HG02642 (cell line): ENCODE measurements at regions not wholly inside any gene's neighbourhood (a gene's known extent, or its start where the extent isn't known, plus 50 kb on each side); places are given as distances from the start of the nearest gene placed in this dataset.
A peak's percentile ranks its signal among the peaks of the same experiment; 100 is the strongest.
"Not testable (repeated sequence)": the region's sequence is repeated elsewhere in the genome, so short reads cannot be mapped to it uniquely, and the experiment has no call there.

ENCODE experiments used
- ATAC-seq: cut with Tn5 transposase; IDR thresholded peaks from one replicate; pipeline ENCODE4 v1.9.1; 2021; ENCODE audit warnings: mild to moderate bottlenecking; ENCODE audit not compliant: unreplicated experiment, poor library complexity

GRCh38 chr10:80855348-80855971 lies 317.8 kb downstream of the SH2D4B start:
- ATAC-seq = no peak

DNA sequence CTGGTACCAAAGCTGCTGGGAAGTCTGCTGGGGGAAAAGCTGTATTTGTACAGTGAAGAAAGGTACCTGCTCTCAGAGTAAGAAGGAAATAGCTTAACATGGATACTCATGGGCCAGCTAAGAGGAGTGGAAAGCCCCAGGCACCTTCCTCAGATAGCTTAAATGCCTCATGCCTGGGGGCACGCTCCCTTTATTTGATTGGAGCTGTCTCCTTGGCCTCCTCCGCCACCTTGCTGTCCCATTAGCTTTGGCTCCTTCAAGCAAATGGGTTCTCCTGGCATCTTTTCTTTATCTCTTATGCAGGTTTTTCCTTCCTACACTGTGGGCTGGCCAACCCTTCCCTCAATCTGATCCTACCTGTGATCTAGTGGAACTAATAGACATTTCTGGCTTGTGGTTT lies 318.5 kb downstream of the SH2D4B start:
- ATAC-seq = no peak

- ATAC-seq = not testable (repeated sequence)
Observed at GRCh38 chr10:80859279-80859678, 321.6 kb downstream of the SH2D4B start.

- no peak for ATAC-seq
Observed at GRCh38 chr10:80860719-80861118, 323.0 kb downstream of the SH2D4B start.

DNA sequence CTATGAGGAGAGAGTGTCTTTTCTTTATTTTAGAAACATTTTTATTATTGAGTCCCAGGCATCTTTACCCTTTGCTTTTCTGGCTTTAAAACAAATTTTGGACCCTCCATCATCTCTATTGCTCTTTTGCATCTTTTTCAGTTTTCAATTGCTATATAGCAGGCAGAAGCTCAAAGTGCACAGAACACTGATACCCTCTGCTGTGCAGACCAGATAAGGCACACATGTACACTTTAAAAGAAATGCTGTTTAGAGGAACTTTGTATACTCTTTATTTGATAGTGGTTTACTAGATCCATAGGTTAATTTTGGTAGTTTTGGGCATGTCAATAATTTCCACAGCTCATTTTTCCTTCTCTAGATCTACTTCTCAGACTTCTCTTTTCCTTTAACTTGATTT lies 324.2 kb downstream of the SH2D4B start:
- ATAC-seq = no peak

GRCh38 chr10:80870282-80870681 lies 332.6 kb downstream of the SH2D4B start:
- ATAC-seq = peak; percentile 73

- no peak for ATAC-seq
Observed at GRCh38 chr10:80871083-80871482, 333.4 kb downstream of the SH2D4B start.

GRCh38 chr10:80878330-80878729 lies 340.6 kb downstream of the SH2D4B start:
- no peak for ATAC-seq

GRCh38 chr10:80890146-80890545 lies 352.4 kb downstream of the SH2D4B start:
- ATAC-seq = no peak

- ATAC-seq = no peak
Observed at GRCh38 chr10:80893256-80893655, 355.6 kb downstream of the SH2D4B start.

DNA sequence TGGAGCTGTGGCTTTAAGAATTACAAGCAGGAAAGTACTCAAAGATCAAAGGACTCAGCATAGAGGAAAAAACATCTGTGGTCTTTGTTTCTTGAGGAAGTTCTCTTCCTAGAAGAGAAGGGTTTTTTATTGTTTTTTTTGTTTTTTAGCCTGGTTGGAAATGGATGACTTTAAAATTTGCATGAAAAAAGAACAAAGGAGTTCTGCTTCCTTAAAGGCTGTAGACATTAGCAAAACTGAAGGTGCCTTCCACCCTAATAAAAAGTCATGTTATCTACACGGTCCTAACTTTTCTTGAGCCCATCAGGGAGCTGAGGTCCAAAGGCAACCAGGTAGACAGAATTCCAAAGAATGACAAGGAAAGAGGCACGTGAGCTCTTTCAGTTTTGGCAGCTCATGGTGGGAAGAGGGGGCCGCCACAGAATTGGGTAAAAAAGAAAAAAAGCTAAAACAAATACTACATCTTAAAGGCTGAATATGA lies 356.6 kb downstream of the SH2D4B start:
- ATAC-seq = no peak

GRCh38 chr10:80894797-80895467 lies 357.2 kb downstream of the SH2D4B start:
- ATAC-seq = no peak

DNA sequence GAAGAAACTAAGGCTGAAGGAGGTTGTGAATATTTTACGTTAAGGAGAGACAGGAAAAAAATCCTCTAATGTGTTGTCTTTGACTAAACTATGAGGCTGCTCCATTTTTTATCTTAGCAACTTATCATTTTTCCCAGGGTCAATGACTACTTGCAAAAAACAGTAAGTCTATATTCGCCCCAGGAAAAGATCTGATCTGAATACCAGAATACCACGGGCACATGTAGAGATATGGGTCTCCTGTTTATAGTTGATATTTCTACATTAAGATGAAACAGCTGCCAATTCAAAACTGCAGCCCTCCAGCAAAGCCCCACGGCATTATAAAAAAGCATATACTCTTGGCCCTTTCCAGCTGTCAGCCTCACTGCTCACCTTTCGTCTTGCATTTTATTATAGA lies 358.4 kb downstream of the SH2D4B start:
- no peak for ATAC-seq

GRCh38 chr10:80896959-80897358 lies 359.3 kb downstream of the SH2D4B start:
- no peak for ATAC-seq

DNA sequence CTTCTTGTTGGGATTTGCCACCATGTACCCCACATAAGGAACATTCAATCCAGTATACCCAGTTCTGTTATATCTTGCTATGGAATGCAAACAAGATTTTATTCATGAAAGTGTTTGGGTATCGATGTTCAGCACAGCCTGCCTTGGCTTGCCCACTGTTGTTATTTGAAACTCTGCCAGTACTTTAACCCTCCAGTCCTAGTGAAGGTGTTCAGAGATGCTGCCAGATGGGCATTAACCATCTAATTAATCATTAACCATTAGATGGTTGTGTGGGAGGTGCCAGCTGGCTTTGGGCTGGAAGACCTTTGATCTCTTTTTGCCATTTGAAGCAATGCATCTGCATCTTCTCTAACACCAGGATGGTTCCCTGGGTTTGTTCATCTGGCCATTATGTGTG lies 363.0 kb downstream of the SH2D4B start:
- ATAC-seq = no peak

- ATAC-seq = no peak
Observed at GRCh38 chr10:80908611-80909010, 370.9 kb downstream of the SH2D4B start.

DNA sequence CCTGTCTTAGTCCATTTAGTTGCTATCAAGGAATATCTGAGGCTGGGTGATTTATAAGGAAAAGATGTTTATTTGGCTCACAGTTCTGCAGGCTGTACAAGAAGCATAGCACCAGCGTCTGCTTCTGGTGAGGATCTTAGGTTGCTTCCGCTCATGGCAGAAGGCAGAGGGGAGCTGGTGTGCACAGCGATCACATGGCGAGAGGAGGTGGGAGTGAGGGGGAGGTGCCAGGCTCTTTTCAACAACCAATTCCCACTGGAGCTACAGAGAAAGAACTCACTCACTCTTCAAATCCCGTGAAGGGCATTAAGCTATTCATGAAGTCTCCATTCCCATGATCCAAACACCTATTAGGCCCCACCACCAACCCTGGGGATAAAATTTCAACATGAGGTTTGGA lies 371.6 kb downstream of the SH2D4B start:
- ATAC-seq = no peak

DNA sequence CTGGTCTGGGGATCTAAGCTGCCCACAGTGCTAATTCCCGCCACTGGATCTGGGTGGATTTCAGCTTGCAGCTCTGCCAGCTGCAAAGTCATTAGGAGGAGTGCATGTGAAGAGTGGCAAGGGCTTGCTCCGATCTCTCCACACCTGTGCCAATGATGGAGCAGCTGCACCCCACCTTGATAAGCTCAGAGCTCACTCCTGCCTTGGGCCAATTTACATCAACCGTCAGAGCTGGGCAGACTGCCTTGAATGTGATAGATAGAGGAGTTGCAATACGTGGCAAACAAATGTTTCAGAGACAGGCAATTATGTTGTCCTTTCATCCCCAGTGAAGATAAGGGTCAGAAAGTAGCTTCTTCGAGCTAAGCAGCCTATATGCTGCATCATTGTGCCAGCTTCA lies 379.9 kb downstream of the SH2D4B start:
- no peak for ATAC-seq

- no peak for ATAC-seq
Observed at GRCh38 chr10:80921032-80921431, 383.3 kb downstream of the SH2D4B start.

DNA sequence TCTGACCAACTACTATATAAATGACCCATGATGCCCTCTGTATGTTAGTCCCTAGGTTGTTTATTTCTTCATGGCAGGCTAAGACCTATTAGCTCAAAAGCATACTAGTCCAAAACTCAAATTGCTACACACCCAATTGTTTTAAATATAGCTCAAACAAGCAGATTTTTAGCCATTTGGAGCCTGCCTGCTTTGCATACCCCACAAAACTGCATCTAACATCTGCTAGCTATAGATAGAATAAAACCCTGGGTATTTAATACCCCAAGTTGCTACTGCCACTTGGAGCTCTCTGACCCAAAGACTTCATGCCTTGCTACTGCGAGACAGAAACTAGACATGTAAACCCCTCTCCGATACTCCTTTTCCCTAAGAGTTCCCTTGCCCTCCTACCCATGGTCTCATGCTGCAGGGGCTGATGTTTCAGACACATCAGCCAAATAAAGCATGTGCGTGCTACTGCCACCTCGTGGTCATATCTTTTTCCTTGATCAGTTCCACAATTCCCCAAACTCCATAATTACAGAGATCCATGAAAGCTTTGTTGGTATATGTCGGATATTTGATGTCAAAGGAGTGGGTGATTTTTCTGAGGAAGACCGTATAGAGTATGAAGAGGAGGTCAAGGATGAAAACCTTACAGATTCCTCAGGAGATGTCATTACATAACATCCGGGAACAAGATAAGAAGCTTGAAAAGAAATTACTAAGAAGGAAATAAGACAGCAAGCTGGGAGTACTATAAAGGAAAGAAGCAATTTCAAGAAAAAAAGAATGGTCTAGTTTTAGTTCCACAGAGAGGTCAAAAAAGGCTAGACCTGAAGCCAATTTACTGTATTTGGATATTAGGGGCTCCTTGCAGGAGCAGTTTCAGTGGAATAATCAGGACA lies 386.6 kb downstream of the SH2D4B start:
- peak; percentile 70 for ATAC-seq

DNA sequence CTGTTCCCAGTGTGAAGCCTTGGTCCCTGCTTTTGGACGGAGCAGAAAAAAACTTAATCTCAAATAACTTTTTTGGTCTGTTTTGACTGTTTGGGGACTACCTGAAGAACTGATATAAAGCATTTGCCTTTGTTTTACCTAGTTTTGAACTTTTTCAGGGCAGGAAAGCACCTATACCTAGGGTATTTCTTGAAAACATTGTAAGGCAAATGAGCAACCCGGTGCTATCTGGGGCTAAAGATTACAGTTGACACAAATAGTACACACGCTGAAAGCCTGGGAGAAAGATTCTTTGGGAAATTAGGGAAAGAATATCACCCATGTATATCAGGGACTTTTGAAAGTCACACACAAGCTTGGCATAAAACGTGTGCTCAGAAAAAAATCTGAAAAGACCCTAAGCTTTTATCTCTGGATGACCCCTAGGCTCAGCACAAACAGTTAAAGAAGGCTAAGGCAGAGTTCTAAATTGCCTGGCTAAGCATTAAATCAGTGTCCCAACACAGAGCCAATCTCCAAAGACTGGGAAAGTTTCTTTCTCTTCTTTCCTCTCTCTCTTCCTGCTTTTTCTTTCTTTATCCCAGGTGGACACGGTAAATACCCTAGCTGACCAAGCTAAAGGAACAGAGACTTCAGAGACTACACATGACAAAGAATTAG lies 389.8 kb downstream of the SH2D4B start:
- ATAC-seq = no peak
